Fibroblast of lung (primary cell): ENCODE measurements at regions not wholly inside any gene's neighbourhood (a gene's known extent, or its start where the extent isn't known, plus 50 kb on each side); places are given as distances from the start of the nearest gene placed in this dataset.

Experiments used
- EZH2 ChIP-seq: IDR thresholded peaks from 2 replicates; pipeline ENCODE4 v1.5.1; 2012; ENCODE audit warnings: low read length, control low read depth, mild to moderate bottlenecking; ENCODE audit errors: missing control alignments
- TF ChIP-seq, protein P1 (sequence below), 2 donors: IDR thresholded peaks in 1 of 2; conservative IDR thresholded peaks in 1 of 2; 1 replicate in 1 of 2; 2 replicates in 1 of 2; pipeline ENCODE4 v1.5.1; 2011 to 2012; ENCODE audit warnings: low read length in 2 of 2, control low read depth in 1 of 2, inconsistent platforms in 1 of 2, low read depth in 1 of 2, mild to moderate bottlenecking in 1 of 2

DNA sequence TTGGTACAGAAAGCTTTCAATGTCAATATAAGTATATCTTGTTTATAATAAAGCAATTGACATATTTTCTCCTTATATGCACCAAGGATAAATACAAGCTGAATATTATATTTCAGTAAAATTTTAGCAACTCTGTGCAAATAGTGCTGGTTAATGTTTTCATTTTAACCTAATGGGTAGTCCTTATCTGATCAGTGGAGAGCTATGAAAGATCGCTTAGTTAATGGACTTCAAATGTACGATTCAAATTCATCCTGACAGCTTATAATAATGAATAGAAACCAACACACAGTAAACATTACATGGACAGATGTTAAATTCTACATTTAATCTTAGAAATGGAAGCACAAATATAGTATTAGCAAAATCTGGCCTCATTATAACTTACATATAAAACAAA lies 1495.2 kb upstream of the C9orf72 start:
- TF ChIP-seq EZH2 = no peak
- TF ChIP-seq, protein P1, sequence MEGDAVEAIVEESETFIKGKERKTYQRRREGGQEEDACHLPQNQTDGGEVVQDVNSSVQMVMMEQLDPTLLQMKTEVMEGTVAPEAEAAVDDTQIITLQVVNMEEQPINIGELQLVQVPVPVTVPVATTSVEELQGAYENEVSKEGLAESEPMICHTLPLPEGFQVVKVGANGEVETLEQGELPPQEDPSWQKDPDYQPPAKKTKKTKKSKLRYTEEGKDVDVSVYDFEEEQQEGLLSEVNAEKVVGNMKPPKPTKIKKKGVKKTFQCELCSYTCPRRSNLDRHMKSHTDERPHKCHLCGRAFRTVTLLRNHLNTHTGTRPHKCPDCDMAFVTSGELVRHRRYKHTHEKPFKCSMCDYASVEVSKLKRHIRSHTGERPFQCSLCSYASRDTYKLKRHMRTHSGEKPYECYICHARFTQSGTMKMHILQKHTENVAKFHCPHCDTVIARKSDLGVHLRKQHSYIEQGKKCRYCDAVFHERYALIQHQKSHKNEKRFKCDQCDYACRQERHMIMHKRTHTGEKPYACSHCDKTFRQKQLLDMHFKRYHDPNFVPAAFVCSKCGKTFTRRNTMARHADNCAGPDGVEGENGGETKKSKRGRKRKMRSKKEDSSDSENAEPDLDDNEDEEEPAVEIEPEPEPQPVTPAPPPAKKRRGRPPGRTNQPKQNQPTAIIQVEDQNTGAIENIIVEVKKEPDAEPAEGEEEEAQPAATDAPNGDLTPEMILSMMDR (conservative IDR thresholded peaks at IDR 0.05 in 1 of 2, IDR thresholded peaks at IDR 0.05 in 1 of 2; ENCODE audit: low read depth in 1 of 2, low read length in 2 of 2) = no peak
